ENCODE measurements at regions not wholly inside any gene's neighbourhood (a gene's known extent, or its start where the extent isn't known, plus 50 kb on each side); places are given as distances from the start of the nearest gene placed in this dataset.

GRCh38 chr20:52459150-52459549, 267.6 kb upstream of the ZFP64 start:
- Mint-ChIP-seq H3K27me3 (no peaks in the 10 kb centered on the region), H3K4me1 (no peaks in the 10 kb centered on the region), H3K4me3 (no peak overlapping the region), H3K9me3 (ENCODE audit: insufficient read depth) (peaks cover 2% of the 10 kb centered on the region), H3K27ac (no peak overlapping the region)
- no peaks in the 10 kb centered on the region for H3K36me3 ChIP-seq (replicated peaks in 1 of 2; ENCODE audit: control extremely low read depth in 1 of 2, control insufficient read depth in 1 of 2, extremely low read depth in 1 of 2, insufficient read depth in 2 of 2, low read length in 1 of 2)
- H4K20me1 ChIP-seq (ENCODE audit: control insufficient read depth, insufficient read depth, low read length, poor library complexity, severe bottlenecking) = no peaks in the 10 kb centered on the region
- no peaks in the 10 kb centered on the region for H3K9me3 ChIP-seq (ENCODE audit: control extremely low read depth in 1 of 3, control insufficient read depth in 2 of 3, insufficient read depth in 1 of 3, low read length in 2 of 3)
- H3K9ac ChIP-seq (ENCODE audit: low read length) = no peak overlapping the region
- H3K4me1 ChIP-seq (ENCODE audit: control insufficient read depth in 2 of 2, insufficient read depth in 2 of 2, low read length in 2 of 2) = no peaks in the 10 kb centered on the region
- H3K4me2 ChIP-seq (replicated peaks; ENCODE audit: low read depth, low read length, poor library complexity, severe bottlenecking) = no peak overlapping the region
- ATAC-seq (ENCODE audit: low read depth) = no peak
- WGBS (ENCODE audit: insufficient coverage) = 83% methylated on average over 4 of the region's 4 CpGs
- H3K4me3 ChIP-seq (ENCODE audit: control extremely low read depth in 1 of 5, extremely low read depth in 1 of 5, insufficient read depth in 1 of 5, low read depth in 2 of 5, low read length in 4 of 5) = no peak overlapping the region
- DNase-seq = no peak
- POLR2A ChIA-PET = no interaction called here
- H2AFZ ChIP-seq (ENCODE audit: insufficient read depth, low read depth, low read length, poor library complexity, severe bottlenecking) = no peak overlapping the region
- no peaks in the 10 kb centered on the region for H3K27me3 ChIP-seq (replicated peaks in 1 of 4; ENCODE audit: control extremely low read depth in 1 of 4, control insufficient read depth in 3 of 4, insufficient read depth in 4 of 4, low read length in 3 of 4)
- TF ChIP-seq, protein P1, sequence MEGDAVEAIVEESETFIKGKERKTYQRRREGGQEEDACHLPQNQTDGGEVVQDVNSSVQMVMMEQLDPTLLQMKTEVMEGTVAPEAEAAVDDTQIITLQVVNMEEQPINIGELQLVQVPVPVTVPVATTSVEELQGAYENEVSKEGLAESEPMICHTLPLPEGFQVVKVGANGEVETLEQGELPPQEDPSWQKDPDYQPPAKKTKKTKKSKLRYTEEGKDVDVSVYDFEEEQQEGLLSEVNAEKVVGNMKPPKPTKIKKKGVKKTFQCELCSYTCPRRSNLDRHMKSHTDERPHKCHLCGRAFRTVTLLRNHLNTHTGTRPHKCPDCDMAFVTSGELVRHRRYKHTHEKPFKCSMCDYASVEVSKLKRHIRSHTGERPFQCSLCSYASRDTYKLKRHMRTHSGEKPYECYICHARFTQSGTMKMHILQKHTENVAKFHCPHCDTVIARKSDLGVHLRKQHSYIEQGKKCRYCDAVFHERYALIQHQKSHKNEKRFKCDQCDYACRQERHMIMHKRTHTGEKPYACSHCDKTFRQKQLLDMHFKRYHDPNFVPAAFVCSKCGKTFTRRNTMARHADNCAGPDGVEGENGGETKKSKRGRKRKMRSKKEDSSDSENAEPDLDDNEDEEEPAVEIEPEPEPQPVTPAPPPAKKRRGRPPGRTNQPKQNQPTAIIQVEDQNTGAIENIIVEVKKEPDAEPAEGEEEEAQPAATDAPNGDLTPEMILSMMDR (IDR thresholded peaks at IDR 0.05) = no peak
- no peak for TF ChIP-seq EZH2 (IDR thresholded peaks at IDR 0.05; ENCODE audit: borderline replicate concordance, insufficient read depth, low read depth, low read length, poor library complexity, severe bottlenecking)
- intact Hi-C loops (cut with micrococcal nuclease) = no loop called here
- no peaks in the 10 kb centered on the region for H3K79me2 ChIP-seq (ENCODE audit: control insufficient read depth, insufficient read depth, low read length)
- H3K27ac ChIP-seq (ENCODE audit: low read length in 2 of 2) = no peak overlapping the region
- CTCF ChIA-PET = no interaction called here

DNA sequence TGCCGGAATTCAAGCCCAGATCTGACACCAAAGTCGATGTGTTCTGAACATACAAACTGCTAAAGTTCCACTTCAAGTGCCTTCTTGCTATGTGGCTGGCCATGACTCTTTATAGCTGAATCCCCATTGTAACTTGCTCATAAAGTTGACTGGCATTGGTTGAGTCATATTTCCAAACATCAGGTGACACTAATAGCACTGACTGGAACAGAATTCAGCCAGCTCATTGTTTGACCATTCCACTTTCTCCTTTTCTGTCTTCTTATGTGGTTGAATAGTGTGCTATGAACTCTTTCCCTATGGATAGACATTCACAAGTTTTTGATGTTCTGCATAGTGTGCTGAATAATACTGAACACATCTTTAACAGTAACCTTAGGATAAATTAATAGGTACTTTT, 266.2 kb upstream of the ZFP64 start:
- H3K9ac ChIP-seq (ENCODE audit: low read length) = no peak overlapping the region
- H2AFZ ChIP-seq (ENCODE audit: insufficient read depth, low read depth, low read length, poor library complexity, severe bottlenecking) = no peak overlapping the region
- no peak overlapping the region for H3K4me3 Mint-ChIP-seq
- peaks cover 2% of the 10 kb centered on the region for H3K9me3 Mint-ChIP-seq (ENCODE audit: insufficient read depth)
- intact Hi-C loops (cut with micrococcal nuclease) = no loop called here
- no peaks in the 10 kb centered on the region for H3K27me3 ChIP-seq (replicated peaks in 1 of 4; ENCODE audit: control extremely low read depth in 1 of 4, control insufficient read depth in 3 of 4, insufficient read depth in 4 of 4, low read length in 3 of 4)
- H3K4me1 ChIP-seq (ENCODE audit: control insufficient read depth in 2 of 2, insufficient read depth in 2 of 2, low read length in 2 of 2) = no peaks in the 10 kb centered on the region
- no peaks in the 10 kb centered on the region for H4K20me1 ChIP-seq (ENCODE audit: control insufficient read depth, insufficient read depth, low read length, poor library complexity, severe bottlenecking)
- 96% methylated on average over 2 of the region's 2 CpGs for WGBS (ENCODE audit: insufficient coverage)
- H3K36me3 ChIP-seq (replicated peaks in 1 of 2; ENCODE audit: control extremely low read depth in 1 of 2, control insufficient read depth in 1 of 2, extremely low read depth in 1 of 2, insufficient read depth in 2 of 2, low read length in 1 of 2) = no peaks in the 10 kb centered on the region
- POLR2A ChIA-PET = no interaction called here
- no peak overlapping the region for H3K27ac ChIP-seq (ENCODE audit: low read length in 2 of 2)
- no peaks in the 10 kb centered on the region for H3K4me1 Mint-ChIP-seq
- TF ChIP-seq, protein P1 (IDR thresholded peaks at IDR 0.05) = no peak
- TF ChIP-seq EZH2 (IDR thresholded peaks at IDR 0.05; ENCODE audit: borderline replicate concordance, insufficient read depth, low read depth, low read length, poor library complexity, severe bottlenecking) = no peak
- no peak for ATAC-seq (ENCODE audit: low read depth)
- H3K27me3 Mint-ChIP-seq = peaks cover 4% of the 10 kb centered on the region
- DNase-seq = no peak
- no peak overlapping the region for H3K4me3 ChIP-seq (ENCODE audit: control extremely low read depth in 1 of 5, extremely low read depth in 1 of 5, insufficient read depth in 1 of 5, low read depth in 2 of 5, low read length in 4 of 5)
- H3K9me3 ChIP-seq (ENCODE audit: control extremely low read depth in 1 of 3, control insufficient read depth in 2 of 3, insufficient read depth in 1 of 3, low read length in 2 of 3) = no peaks in the 10 kb centered on the region
- H3K4me2 ChIP-seq (replicated peaks; ENCODE audit: low read depth, low read length, poor library complexity, severe bottlenecking) = no peak overlapping the region
- no peaks in the 10 kb centered on the region for H3K79me2 ChIP-seq (ENCODE audit: control insufficient read depth, insufficient read depth, low read length)
- CTCF ChIA-PET = no interaction called here
- no peak overlapping the region for H3K27ac Mint-ChIP-seq
